H1 (cell line): ENCODE measurements at regions not wholly inside any gene's neighbourhood (a gene's known extent, or its start where the extent isn't known, plus 50 kb on each side); places are given as distances from the start of the nearest gene placed in this dataset.

ENCODE experiments used
- HDAC2 ChIP-seq, 2 experiments: fragments of 300-600 bp in 1 of 2; sonication (generic) in 1 of 2; IDR thresholded peaks; 2 replicates each; pipeline ENCODE4 v1.6.1; 2011 to 2012; ENCODE audit warnings: low read depth in 2 of 2, low read length in 2 of 2, mild to moderate bottlenecking in 2 of 2, moderate library complexity in 2 of 2, borderline replicate concordance in 1 of 2, inconsistent platforms in 1 of 2
- RAD21 ChIP-seq, 2 experiments: IDR thresholded peaks in 1 of 2; conservative IDR thresholded peaks in 1 of 2; 2 replicates each; pipeline ENCODE4 v1.6.1; 2011; ENCODE audit warnings: low read depth in 2 of 2, low read length in 2 of 2, improper control_type of control experiment in 1 of 2, inconsistent platforms in 1 of 2, mild to moderate bottlenecking in 1 of 2, moderate library complexity in 1 of 2
- RFX5 ChIP-seq: IDR thresholded peaks from 2 replicates; pipeline ENCODE4 v1.6.1; 2011; ENCODE audit warnings: low read depth, low read length, improper control_type of control experiment, borderline replicate concordance
- SP4 ChIP-seq: IDR thresholded peaks from 2 replicates; pipeline ENCODE4 v1.6.1; 2012; ENCODE audit warnings: low read length, inconsistent platforms

DNA sequence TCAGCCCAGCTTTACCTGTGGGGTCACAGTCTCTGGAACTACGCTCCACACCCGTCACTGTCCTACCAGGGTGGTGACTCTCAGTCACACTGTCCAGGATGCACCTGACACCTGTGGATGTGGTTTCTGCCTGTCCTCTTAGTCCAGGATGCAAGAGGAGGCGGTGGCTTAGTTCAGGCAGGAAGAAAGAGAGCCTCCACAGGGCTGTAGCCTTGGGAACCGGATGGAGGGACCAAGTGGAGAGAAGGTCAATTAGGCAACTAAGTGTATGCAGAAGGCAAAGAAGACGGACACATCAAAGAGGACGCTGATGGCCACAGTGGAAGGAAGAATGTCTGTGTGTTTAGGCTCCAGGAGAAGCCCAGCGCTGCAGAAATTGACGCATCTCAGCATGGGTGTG, 153.9 kb upstream of the IRF2BP2 start (continued):
- TF ChIP-seq RAD21 (IDR thresholded peaks at IDR 0.05 in 1 of 2, conservative IDR thresholded peaks at IDR 0.05 in 1 of 2; ENCODE audit: low read depth in 2 of 2, low read length in 2 of 2) = no peak
- TF ChIP-seq HDAC2 (IDR thresholded peaks at IDR 0.05; ENCODE audit: borderline replicate concordance in 1 of 2, low read depth in 2 of 2, low read length in 2 of 2) = no peak
- TF ChIP-seq SP4 = no peak
- no peak for TF ChIP-seq RFX5
